ENCODE measurements at regions not wholly inside any gene's neighbourhood (a gene's known extent, or its start where the extent isn't known, plus 50 kb on each side); places are given as distances from the start of the nearest gene placed in this dataset.

- no peak for TF ChIP-seq POLR2AphosphoS5 (IDR thresholded peaks at IDR 0.05)
- no peak for TF ChIP-seq CTCF (IDR thresholded peaks at IDR 0.05; ENCODE audit: poor library complexity, severe bottlenecking)
These were observed 52.8 kb upstream of the TAF11L2 start for GRCh38 chr5:17445185-17445584.

Measured in neural cell (in vitro differentiated cells).